ENCODE measurements at regions not wholly inside any gene's neighbourhood (a gene's known extent, or its start where the extent isn't known, plus 50 kb on each side); places are given as distances from the start of the nearest gene placed in this dataset.

DNA sequence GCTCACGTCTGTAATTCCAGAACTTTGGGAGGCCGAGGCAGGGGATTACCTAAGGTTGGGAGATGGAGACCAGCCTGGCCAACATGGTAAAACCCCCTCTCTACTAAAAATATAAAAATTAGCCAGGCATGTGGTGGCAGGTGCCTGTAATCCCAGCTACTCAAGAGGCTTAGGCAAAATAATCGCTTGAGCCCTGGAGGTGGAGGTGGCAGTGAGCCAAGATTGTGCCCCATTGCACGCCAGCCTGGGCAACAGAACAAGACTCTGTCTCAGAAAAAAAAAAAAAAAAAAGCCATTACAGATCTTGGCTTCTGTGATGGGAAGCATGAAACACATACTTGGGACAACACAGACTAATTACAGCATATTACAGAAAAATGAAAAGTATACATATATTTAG is 1404.5 kb upstream of the SPRY2 start:
- TF ChIP-seq, protein P1, sequence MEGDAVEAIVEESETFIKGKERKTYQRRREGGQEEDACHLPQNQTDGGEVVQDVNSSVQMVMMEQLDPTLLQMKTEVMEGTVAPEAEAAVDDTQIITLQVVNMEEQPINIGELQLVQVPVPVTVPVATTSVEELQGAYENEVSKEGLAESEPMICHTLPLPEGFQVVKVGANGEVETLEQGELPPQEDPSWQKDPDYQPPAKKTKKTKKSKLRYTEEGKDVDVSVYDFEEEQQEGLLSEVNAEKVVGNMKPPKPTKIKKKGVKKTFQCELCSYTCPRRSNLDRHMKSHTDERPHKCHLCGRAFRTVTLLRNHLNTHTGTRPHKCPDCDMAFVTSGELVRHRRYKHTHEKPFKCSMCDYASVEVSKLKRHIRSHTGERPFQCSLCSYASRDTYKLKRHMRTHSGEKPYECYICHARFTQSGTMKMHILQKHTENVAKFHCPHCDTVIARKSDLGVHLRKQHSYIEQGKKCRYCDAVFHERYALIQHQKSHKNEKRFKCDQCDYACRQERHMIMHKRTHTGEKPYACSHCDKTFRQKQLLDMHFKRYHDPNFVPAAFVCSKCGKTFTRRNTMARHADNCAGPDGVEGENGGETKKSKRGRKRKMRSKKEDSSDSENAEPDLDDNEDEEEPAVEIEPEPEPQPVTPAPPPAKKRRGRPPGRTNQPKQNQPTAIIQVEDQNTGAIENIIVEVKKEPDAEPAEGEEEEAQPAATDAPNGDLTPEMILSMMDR (IDR thresholded peaks at IDR 0.05) = no peak
- no peak for TF ChIP-seq EZH2 (IDR thresholded peaks at IDR 0.05; ENCODE audit: borderline replicate concordance, insufficient read depth, low read depth, low read length, poor library complexity, severe bottlenecking)
